GM18519 (cell line): ENCODE measurements at regions not wholly inside any gene's neighbourhood (a gene's known extent, or its start where the extent isn't known, plus 50 kb on each side); places are given as distances from the start of the nearest gene placed in this dataset.
"Not testable (repeated sequence)": the region's sequence is repeated elsewhere in the genome, so short reads cannot be mapped to it uniquely, and the experiment has no call there.

ENCODE experiments used
- ATAC-seq: cut with Tn5 transposase; IDR thresholded peaks from one replicate; pipeline ENCODE4 v1.9.1; 2021; ENCODE audit warnings: mild to moderate bottlenecking, moderate library complexity; ENCODE audit not compliant: unreplicated experiment, low FRiP score

- no peak for ATAC-seq
These were observed 495.3 kb upstream of the ARPP21 start for GRCh38 chr3:35144011-35144410.

GRCh38 chr3:35146256-35147035 is 492.9 kb upstream of the ARPP21 start:
- ATAC-seq = not testable (repeated sequence)

- ATAC-seq = no peak
These were observed 455.2 kb upstream of the ARPP21 start for GRCh38 chr3:35183927-35184675.

GRCh38 chr3:35184775-35185174 is 454.6 kb upstream of the ARPP21 start:
- no peak for ATAC-seq

GRCh38 chr3:35187908-35188307 is 451.4 kb upstream of the ARPP21 start:
- ATAC-seq = no peak

GRCh38 chr3:35194666-35195065 is 444.7 kb upstream of the ARPP21 start:
- ATAC-seq = no peak

GRCh38 chr3:35198857-35199256 is 440.5 kb upstream of the ARPP21 start:
- no peak for ATAC-seq

- ATAC-seq = no peak
These were observed 439.3 kb upstream of the ARPP21 start for GRCh38 chr3:35200056-35200455.

GRCh38 chr3:35201211-35201610 is 438.1 kb upstream of the ARPP21 start:
- ATAC-seq = no peak

GRCh38 chr3:35215525-35216500 is 423.5 kb upstream of the ARPP21 start:
- ATAC-seq = no peak

- ATAC-seq = no peak
These were observed 422.6 kb upstream of the ARPP21 start for GRCh38 chr3:35216501-35217266.

GRCh38 chr3:35223632-35224394 is 415.5 kb upstream of the ARPP21 start:
- no peak for ATAC-seq

GRCh38 chr3:35224565-35225295 is 414.6 kb upstream of the ARPP21 start:
- ATAC-seq = no peak

GRCh38 chr3:35241236-35241635 is 398.1 kb upstream of the ARPP21 start:
- ATAC-seq = no peak

- ATAC-seq = no peak
These were observed 384.4 kb upstream of the ARPP21 start for GRCh38 chr3:35254917-35255316.

- no peak for ATAC-seq
These were observed 381.7 kb upstream of the ARPP21 start for GRCh38 chr3:35257641-35258040.

- no peak for ATAC-seq
These were observed 376.9 kb upstream of the ARPP21 start for GRCh38 chr3:35262406-35262805.

- no peak for ATAC-seq
These were observed 375.8 kb upstream of the ARPP21 start for GRCh38 chr3:35263477-35263876.

GRCh38 chr3:35266065-35266464 is 373.3 kb upstream of the ARPP21 start:
- not testable (repeated sequence) for ATAC-seq
